Endothelial cell of umbilical vein (primary cell): ENCODE measurements at regions not wholly inside any gene's neighbourhood (a gene's known extent, or its start where the extent isn't known, plus 50 kb on each side); places are given as distances from the start of the nearest gene placed in this dataset.

ENCODE experiments used
- BruUV-seq: library from RNA; stranded (reverse); fragments of 400-500 nt; replicated peaks from 2 replicates; lab custom pipeline; 2021; lab: Mats Ljungman, UMichigan
- CTCF ChIA-PET: fragments of 300-600, 350-600 bp; sonication (Branson Sonifier 250); formaldehyde crosslinking; loops from one replicate; lab custom pipeline; 2021; ENCODE audit warnings: antibody characterized with exemption, inconsistent platforms; lab: Charles Lee
- POLR2A ChIA-PET: fragments of 300-600, 350-600 bp; sonication (Branson Sonifier 250); formaldehyde crosslinking; loops from one replicate; lab custom pipeline; 2021; ENCODE audit warnings: antibody characterized with exemption, inconsistent platforms; lab: Charles Lee
- DNase-seq: peaks from one replicate; pipeline ENCODE4 v3.0.0-alpha.2; 2011; ENCODE audit warnings: low read depth, low spot score
- FAIRE-seq: peaks from 2 replicates; lab custom pipeline; 2011; peaks lifted over from hg19 to GRCh38; lab: Jason Lieb, UNC
- H2AFZ ChIP-seq: 2 replicates; pipeline ENCODE4 v1.6.0; 2012; ENCODE audit warnings: low read depth, low read length, control low read depth, inconsistent platforms
- H3K27ac ChIP-seq: 2 replicates; pipeline ENCODE4 v1.5.1; 2011; ENCODE audit warnings: low read depth, mild to moderate bottlenecking, control low read depth, low read length, moderate library complexity; ENCODE audit not compliant: insufficient read depth
- H3K27me3 ChIP-seq, 2 experiments: 2 replicates each; pipeline versions ENCODE4 v1.6.0 to v1.6.1; 2011; ENCODE audit warnings: low read length in 2 of 2, mixed read lengths in 1 of 2; ENCODE audit not compliant: control insufficient read depth in 2 of 2, insufficient read depth in 2 of 2
- H3K36me3 ChIP-seq, 2 experiments: 2 replicates in 1 of 2; 3 replicates in 1 of 2; pipeline ENCODE4 v1.5.1; 2011; ENCODE audit warnings: low read length in 2 of 2, mild to moderate bottlenecking in 1 of 2, moderate library complexity in 1 of 2; ENCODE audit not compliant: control insufficient read depth in 2 of 2, insufficient read depth in 2 of 2; ENCODE audit errors: extremely low read depth in 1 of 2
- H3K4me1 ChIP-seq: 3 replicates; pipeline ENCODE4 v1.5.1; 2011; ENCODE audit warnings: mild to moderate bottlenecking, low read length; ENCODE audit not compliant: control insufficient read depth, insufficient read depth; ENCODE audit errors: extremely low read depth
- H3K4me2 ChIP-seq: 2 replicates; pipeline ENCODE4 v1.6.1; 2011; ENCODE audit warnings: low read length, control low read depth, mixed read lengths; ENCODE audit not compliant: insufficient read depth
- H3K4me3 ChIP-seq, 3 experiments: fragments of 200-600 bp in 1 of 3; sonication (generic), shearing (Covaris generic) in 1 of 3; replicated peaks in 1 of 3; 2 replicates each; pipeline ENCODE4 v1.5.1; 2011 to 2016; ENCODE audit warnings: control low read depth in 3 of 3, low read length in 3 of 3, mild to moderate bottlenecking in 2 of 3, inconsistent platforms in 1 of 3, low read depth in 1 of 3, moderate library complexity in 1 of 3; ENCODE audit not compliant: insufficient read depth in 1 of 3
- H3K79me2 ChIP-seq: 2 replicates; pipeline ENCODE4 v1.6.0; 2012; ENCODE audit warnings: low read length, inconsistent platforms; ENCODE audit not compliant: control insufficient read depth, insufficient read depth
- H3K9ac ChIP-seq: replicated peaks from 2 replicates; pipeline ENCODE3; 2011; ENCODE audit warnings: low read length, control low read depth; ENCODE audit not compliant: insufficient read depth; ENCODE audit errors: extremely low read depth
- H3K9me1 ChIP-seq: replicated peaks from 3 replicates; pipeline ENCODE4 v1.6.0; 2011; ENCODE audit warnings: mild to moderate bottlenecking, low read length; ENCODE audit not compliant: control insufficient read depth, insufficient read depth; ENCODE audit errors: extremely low read depth
- H3K9me3 ChIP-seq: replicated peaks from 2 replicates; pipeline ENCODE4 v1.5.1; 2012; ENCODE audit warnings: low read length, inconsistent platforms; ENCODE audit not compliant: control insufficient read depth, insufficient read depth
- H4K20me1 ChIP-seq: replicated peaks from 2 replicates; pipeline ENCODE3; 2011; ENCODE audit warnings: mild to moderate bottlenecking, low read length; ENCODE audit not compliant: control insufficient read depth, insufficient read depth; ENCODE audit errors: extremely low read depth
- CTCF ChIP-seq, 2 donors: IDR thresholded peaks; 1 replicate in 1 of 2; 2 replicates in 1 of 2; pipeline ENCODE4 v1.5.1; 2011; ENCODE audit warnings: low read length in 2 of 2, mild to moderate bottlenecking in 2 of 2, moderate library complexity in 2 of 2, control low read depth in 1 of 2, inconsistent platforms in 1 of 2, low read depth in 1 of 2; ENCODE audit not compliant: insufficient read depth in 1 of 2; ENCODE audit errors: extremely low read depth in 1 of 2
- EZH2 ChIP-seq: IDR thresholded peaks from 2 replicates; pipeline ENCODE4 v1.6.1; 2012; ENCODE audit warnings: borderline replicate concordance, low read depth, mild to moderate bottlenecking, moderate library complexity, low read length, inconsistent platforms; ENCODE audit not compliant: severe bottlenecking
- FOS ChIP-seq: IDR thresholded peaks from 2 replicates; pipeline ENCODE4 v1.6.1; 2011; ENCODE audit warnings: mild to moderate bottlenecking, low read length, moderate library complexity, borderline replicate concordance; ENCODE audit not compliant: insufficient read depth
- GATA2 ChIP-seq: IDR thresholded peaks from 2 replicates; pipeline ENCODE4 v1.7.0; 2011; ENCODE audit warnings: low read depth, mild to moderate bottlenecking, moderate library complexity, mixed read lengths, low read length; ENCODE audit not compliant: insufficient read length, insufficient read depth
- JUN ChIP-seq: IDR thresholded peaks from 2 replicates; pipeline ENCODE4 v1.6.1; 2011; ENCODE audit warnings: borderline replicate concordance, low read depth; ENCODE audit not compliant: insufficient read length, insufficient read depth
- MAX ChIP-seq: IDR thresholded peaks from 2 replicates; pipeline ENCODE4 v1.6.1; 2011; ENCODE audit not compliant: insufficient read depth, insufficient read length
- MYC ChIP-seq: IDR thresholded peaks from one replicate; pipeline ENCODE4 v1.6.1; 2011; ENCODE audit warnings: mild to moderate bottlenecking, low read depth, low read length
- POLR2A ChIP-seq: IDR thresholded peaks from 2 replicates; pipeline ENCODE4 v1.6.1; 2012; ENCODE audit warnings: low read depth, mild to moderate bottlenecking, control low read depth, low read length
- POLR2AphosphoS5 ChIP-seq: IDR thresholded peaks from 2 replicates; pipeline ENCODE4 v1.6.1; 2012; ENCODE audit warnings: low read depth, mild to moderate bottlenecking, control low read depth, low read length, moderate library complexity; ENCODE audit not compliant: insufficient read depth
- dilution Hi-C: fragments of 300-500 bp; cut with MboI; formaldehyde crosslinking; loops from one replicate; pipeline ENCODE4 v1.15.0; 2019; ENCODE audit warnings: low sequenced_read_pairs; ENCODE audit not compliant: extremely low pct_ligation_motif_present
- intact Hi-C: fragments of 100-400 bp; cut with micrococcal nuclease; formaldehyde crosslinking; loops from one replicate; pipeline ENCODE4 v1.10.0; 2022

GRCh38 chr13:72473321-72473720, 254.1 kb downstream of the MZT1 start:
- no peak for DNase-seq
- no peak overlapping the region for H2AFZ ChIP-seq
- H3K4me3 ChIP-seq = no peak overlapping the region
- H3K4me2 ChIP-seq = no peak overlapping the region
- no peak overlapping the region for H3K27ac ChIP-seq
- H3K9me3 ChIP-seq = no peaks in the 10 kb centered on the region
- BruUV-seq = no TSS peak
- no peaks in the 10 kb centered on the region for H3K4me1 ChIP-seq
- FAIRE-seq = no peak
- intact Hi-C loops = no loop called here
- H3K27me3 ChIP-seq = no peaks in the 10 kb centered on the region
- H3K9ac ChIP-seq = no peak overlapping the region
- TF ChIP-seq MYC (no peak), JUN (no peak), CTCF (IDR thresholded peaks at IDR 0.05; ENCODE audit: extremely low read depth in 1 of 2, insufficient read depth in 1 of 2, low read depth in 1 of 2, low read length in 2 of 2) (no peak), FOS (no peak), POLR2A (no peak), POLR2AphosphoS5 (no peak), GATA2 (no peak), EZH2 (no peak), MAX (no peak)
- POLR2A ChIA-PET = no interaction called here
- no peaks in the 10 kb centered on the region for H3K9me1 ChIP-seq
- no peaks in the 10 kb centered on the region for H3K79me2 ChIP-seq
- no peaks in the 10 kb centered on the region for H4K20me1 ChIP-seq
- no peaks in the 10 kb centered on the region for H3K36me3 ChIP-seq
- dilution Hi-C loops = no loop called here
- CTCF ChIA-PET = no interaction called here
